HEK293 (cell line): ENCODE measurements at regions not wholly inside any gene's neighbourhood (a gene's known extent, or its start where the extent isn't known, plus 50 kb on each side); places are given as distances from the start of the nearest gene placed in this dataset.

ENCODE experiments used
- CTCF ChIA-PET: fragments of 350-600 bp; formaldehyde crosslinking; extraction: SDS; loops from one replicate; lab custom pipeline; 2021; ENCODE audit warnings: antibody characterized with exemption; lab: Yijun Ruan, JAX
- POLR2A ChIA-PET: fragments of 300-600 bp; formaldehyde crosslinking; extraction: SDS; loops from one replicate; lab custom pipeline; 2020; ENCODE audit warnings: antibody characterized with exemption, inconsistent platforms; lab: Yijun Ruan, JAX
- H3K27ac ChIP-seq: fragments of 200-500 bp; sonication (Bioruptor generic); 2 replicates; pipeline ENCODE4 v1.5.1; 2014; ENCODE audit warnings: low read depth, low read length, control low read depth, inconsistent platforms; ENCODE audit errors: extremely low read depth
- H3K36me3 ChIP-seq, 2 experiments: fragments of 200-500 bp in 1 of 2; sonication (Bioruptor generic) in 1 of 2; 1 replicate in 1 of 2; 2 replicates in 1 of 2; pipeline ENCODE4 v1.5.1; 2014 to 2017; ENCODE audit warnings: inconsistent platforms in 2 of 2, low read length in 2 of 2; ENCODE audit not compliant: control insufficient read depth in 2 of 2, insufficient read depth in 1 of 2
- H3K4me1 ChIP-seq: fragments of 200-500 bp; sonication (Bioruptor generic); 2 replicates; pipeline ENCODE4 v1.5.1; 2014; ENCODE audit warnings: mild to moderate bottlenecking, low read length, inconsistent platforms; ENCODE audit not compliant: control insufficient read depth, insufficient read depth
- H3K4me3 ChIP-seq: 2 replicates; pipeline ENCODE4 v1.5.1; 2011; ENCODE audit warnings: low read depth, mild to moderate bottlenecking, control low read depth, low read length, moderate library complexity
- H3K9me3 ChIP-seq: fragments of 200-500 bp; sonication (Bioruptor generic); 2 replicates; pipeline ENCODE4 v1.5.1; 2014; ENCODE audit warnings: low read depth, low read length, inconsistent platforms; ENCODE audit not compliant: control insufficient read depth, insufficient read depth
- GLI4 ChIP-seq: fragments of 450-650 bp; formaldehyde crosslinking; IDR thresholded peaks from 2 replicates; pipeline ENCODE4 v1.5.1; 2016; ENCODE audit warnings: missing biosample characterization, missing genetic modification characterization
- HOXD13 ChIP-seq: sonication (generic); formaldehyde crosslinking; IDR thresholded peaks from 2 replicates; pipeline ENCODE4 v1.8.0; 2022; ENCODE audit warnings: missing genetic modification reagents, borderline replicate concordance
- KLF10 ChIP-seq: fragments of 450-650 bp; IDR thresholded peaks from 2 replicates; pipeline ENCODE4 v1.5.1; 2018; ENCODE audit warnings: missing biosample characterization, mild to moderate bottlenecking, missing genetic modification characterization
- OVOL3 ChIP-seq: fragments of 450-650 bp; formaldehyde crosslinking; IDR thresholded peaks from 2 replicates; pipeline ENCODE4 v1.5.1; 2016; ENCODE audit warnings: missing biosample characterization, missing genetic modification characterization
- SCRT1 ChIP-seq: fragments of 450-650 bp; formaldehyde crosslinking; IDR thresholded peaks from 2 replicates; pipeline ENCODE4 v1.5.1; 2016; ENCODE audit warnings: missing biosample characterization, missing genetic modification characterization, borderline replicate concordance
- TRIM28 ChIP-seq: IDR thresholded peaks from 2 replicates; pipeline ENCODE4 v1.6.1; 2011; ENCODE audit warnings: low read length, control low read depth, borderline replicate concordance
- YY2 ChIP-seq: fragments of 450-650 bp; formaldehyde crosslinking; IDR thresholded peaks from 2 replicates; pipeline ENCODE4 v1.5.1; 2016; ENCODE audit warnings: missing biosample characterization, missing genetic modification characterization
- ZBTB20 ChIP-seq: fragments of 450-650 bp; formaldehyde crosslinking; IDR thresholded peaks from 2 replicates; pipeline ENCODE4 v1.5.1; 2016; ENCODE audit warnings: missing biosample characterization, missing genetic modification characterization
- ZNF112 ChIP-seq: fragments of 450-650 bp; formaldehyde crosslinking; IDR thresholded peaks from 2 replicates; pipeline ENCODE4 v1.5.0; 2017; ENCODE audit warnings: missing biosample characterization, missing genetic modification characterization
- ZNF121 ChIP-seq: fragments of 450-650 bp; formaldehyde crosslinking; IDR thresholded peaks from 2 replicates; pipeline ENCODE4 v1.5.1; 2016; ENCODE audit warnings: missing biosample characterization, missing genetic modification characterization
- ZNF138 ChIP-seq: fragments of 450-650 bp; formaldehyde crosslinking; IDR thresholded peaks from 2 replicates; pipeline ENCODE4 v1.5.1; 2016; ENCODE audit warnings: missing biosample characterization, missing genetic modification characterization, borderline replicate concordance
- ZNF140 ChIP-seq: fragments of 450-650 bp; formaldehyde crosslinking; IDR thresholded peaks from 2 replicates; pipeline ENCODE4 v1.5.1; 2016; ENCODE audit warnings: missing biosample characterization, missing genetic modification characterization
- ZNF341 ChIP-seq: fragments of 450-650 bp; formaldehyde crosslinking; IDR thresholded peaks from 2 replicates; pipeline ENCODE4; 2016; ENCODE audit warnings: low read depth, missing biosample characterization, missing genetic modification characterization
- ZNF391 ChIP-seq: fragments of 450-650 bp; formaldehyde crosslinking; IDR thresholded peaks from 2 replicates; pipeline ENCODE4 v1.5.1; 2016; ENCODE audit warnings: low read depth, missing biosample characterization, missing genetic modification characterization, borderline replicate concordance
- ZNF621 ChIP-seq: fragments of 450-650 bp; formaldehyde crosslinking; IDR thresholded peaks from 2 replicates; pipeline ENCODE4 v1.5.1; 2017; ENCODE audit warnings: missing biosample characterization, missing genetic modification characterization
- ZNF629 ChIP-seq: fragments of 450-650 bp; formaldehyde crosslinking; IDR thresholded peaks from 2 replicates; pipeline ENCODE4 v1.5.1; 2017; ENCODE audit warnings: missing biosample characterization, missing genetic modification characterization
- ZNF639 ChIP-seq: fragments of 450-650 bp; formaldehyde crosslinking; IDR thresholded peaks from 2 replicates; pipeline ENCODE4 v1.5.1; 2016; ENCODE audit warnings: missing biosample characterization, missing genetic modification characterization
- ZNF660 ChIP-seq: fragments of 450-650 bp; IDR thresholded peaks from 2 replicates; pipeline ENCODE4 v1.5.1; 2018; ENCODE audit warnings: missing biosample characterization, mild to moderate bottlenecking, missing genetic modification characterization
- ZNF76 ChIP-seq: fragments of 450-650 bp; formaldehyde crosslinking; IDR thresholded peaks from 2 replicates; pipeline ENCODE4; 2016; ENCODE audit warnings: low read depth, missing biosample characterization, missing genetic modification characterization, borderline replicate concordance
- TF ChIP-seq, protein P1 (sequence below): IDR thresholded peaks from 2 replicates; pipeline ENCODE4 v1.6.1; 2011; ENCODE audit warnings: mild to moderate bottlenecking, low read depth, low read length, borderline replicate concordance
- TF ChIP-seq, protein P2 (sequence below): fragments of 450-650 bp; formaldehyde crosslinking; conservative IDR thresholded peaks from 2 replicates; pipeline ENCODE4 v1.5.1; 2016; ENCODE audit warnings: low read depth, missing biosample characterization, missing genetic modification characterization
- TF ChIP-seq, protein P3 (sequence below): fragments of 450-650 bp; IDR thresholded peaks from 2 replicates; pipeline ENCODE4 v1.5.1; 2018; ENCODE audit warnings: missing biosample characterization, missing genetic modification characterization
- TF ChIP-seq, protein P4 (sequence below): fragments of 450-650 bp; formaldehyde crosslinking; IDR thresholded peaks from 2 replicates; pipeline ENCODE4 v1.5.1; 2017; ENCODE audit warnings: missing biosample characterization, missing genetic modification characterization

- TF ChIP-seq ZNF121: no peak
- TF ChIP-seq ZNF629: no peak
- TF ChIP-seq ZNF140 (tag by site-specific recombination): no peak
Measured at GRCh38 chr2:129133692-129134641, 815.3 kb upstream of the HS6ST1 start (continued).

DNA sequence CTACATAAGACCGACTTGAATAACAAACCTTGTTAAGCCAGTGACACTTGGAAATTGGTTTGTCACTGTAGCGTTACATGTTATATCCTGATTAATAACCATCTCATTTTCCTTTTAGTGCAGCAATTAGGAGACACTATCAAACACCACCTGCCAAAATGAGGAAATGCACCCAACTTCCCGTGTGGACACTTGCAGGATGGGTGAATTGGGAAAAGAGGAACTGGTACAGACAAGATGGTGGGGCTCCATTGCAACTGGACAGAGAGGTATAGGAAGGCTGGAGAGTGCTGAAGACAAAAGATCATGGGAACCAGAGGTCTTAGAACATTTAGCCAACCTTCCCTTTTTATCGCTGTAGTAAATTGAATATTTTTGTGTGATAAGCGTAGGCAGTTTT is 816.3 kb upstream of the HS6ST1 start:
- no peaks in the 10 kb centered on the region for H3K36me3 ChIP-seq
- no peak overlapping the region for H3K4me3 ChIP-seq
- no peaks in the 10 kb centered on the region for H3K9me3 ChIP-seq
- ChIA-PET CTCF (no interaction called here), POLR2A (no interaction called here)
- H3K27ac ChIP-seq: no peak overlapping the region
- TF ChIP-seq ZNF639 (tag by site-specific recombination): no peak
- TF ChIP-seq ZNF660 (tag by site-specific recombination): no peak
- no peak for TF ChIP-seq YY2 (tag by site-specific recombination)
- no peak for TF ChIP-seq SCRT1
- TF ChIP-seq KLF10 (tag by site-specific recombination): no peak
- TF ChIP-seq ZNF391 (tag by site-specific recombination): no peak
- TF ChIP-seq, protein P1, sequence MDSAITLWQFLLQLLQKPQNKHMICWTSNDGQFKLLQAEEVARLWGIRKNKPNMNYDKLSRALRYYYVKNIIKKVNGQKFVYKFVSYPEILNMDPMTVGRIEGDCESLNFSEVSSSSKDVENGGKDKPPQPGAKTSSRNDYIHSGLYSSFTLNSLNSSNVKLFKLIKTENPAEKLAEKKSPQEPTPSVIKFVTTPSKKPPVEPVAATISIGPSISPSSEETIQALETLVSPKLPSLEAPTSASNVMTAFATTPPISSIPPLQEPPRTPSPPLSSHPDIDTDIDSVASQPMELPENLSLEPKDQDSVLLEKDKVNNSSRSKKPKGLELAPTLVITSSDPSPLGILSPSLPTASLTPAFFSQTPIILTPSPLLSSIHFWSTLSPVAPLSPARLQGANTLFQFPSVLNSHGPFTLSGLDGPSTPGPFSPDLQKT: no peak
- no peak for TF ChIP-seq HOXD13 (CRISPR knock-in tag)
- TF ChIP-seq, protein P2, sequence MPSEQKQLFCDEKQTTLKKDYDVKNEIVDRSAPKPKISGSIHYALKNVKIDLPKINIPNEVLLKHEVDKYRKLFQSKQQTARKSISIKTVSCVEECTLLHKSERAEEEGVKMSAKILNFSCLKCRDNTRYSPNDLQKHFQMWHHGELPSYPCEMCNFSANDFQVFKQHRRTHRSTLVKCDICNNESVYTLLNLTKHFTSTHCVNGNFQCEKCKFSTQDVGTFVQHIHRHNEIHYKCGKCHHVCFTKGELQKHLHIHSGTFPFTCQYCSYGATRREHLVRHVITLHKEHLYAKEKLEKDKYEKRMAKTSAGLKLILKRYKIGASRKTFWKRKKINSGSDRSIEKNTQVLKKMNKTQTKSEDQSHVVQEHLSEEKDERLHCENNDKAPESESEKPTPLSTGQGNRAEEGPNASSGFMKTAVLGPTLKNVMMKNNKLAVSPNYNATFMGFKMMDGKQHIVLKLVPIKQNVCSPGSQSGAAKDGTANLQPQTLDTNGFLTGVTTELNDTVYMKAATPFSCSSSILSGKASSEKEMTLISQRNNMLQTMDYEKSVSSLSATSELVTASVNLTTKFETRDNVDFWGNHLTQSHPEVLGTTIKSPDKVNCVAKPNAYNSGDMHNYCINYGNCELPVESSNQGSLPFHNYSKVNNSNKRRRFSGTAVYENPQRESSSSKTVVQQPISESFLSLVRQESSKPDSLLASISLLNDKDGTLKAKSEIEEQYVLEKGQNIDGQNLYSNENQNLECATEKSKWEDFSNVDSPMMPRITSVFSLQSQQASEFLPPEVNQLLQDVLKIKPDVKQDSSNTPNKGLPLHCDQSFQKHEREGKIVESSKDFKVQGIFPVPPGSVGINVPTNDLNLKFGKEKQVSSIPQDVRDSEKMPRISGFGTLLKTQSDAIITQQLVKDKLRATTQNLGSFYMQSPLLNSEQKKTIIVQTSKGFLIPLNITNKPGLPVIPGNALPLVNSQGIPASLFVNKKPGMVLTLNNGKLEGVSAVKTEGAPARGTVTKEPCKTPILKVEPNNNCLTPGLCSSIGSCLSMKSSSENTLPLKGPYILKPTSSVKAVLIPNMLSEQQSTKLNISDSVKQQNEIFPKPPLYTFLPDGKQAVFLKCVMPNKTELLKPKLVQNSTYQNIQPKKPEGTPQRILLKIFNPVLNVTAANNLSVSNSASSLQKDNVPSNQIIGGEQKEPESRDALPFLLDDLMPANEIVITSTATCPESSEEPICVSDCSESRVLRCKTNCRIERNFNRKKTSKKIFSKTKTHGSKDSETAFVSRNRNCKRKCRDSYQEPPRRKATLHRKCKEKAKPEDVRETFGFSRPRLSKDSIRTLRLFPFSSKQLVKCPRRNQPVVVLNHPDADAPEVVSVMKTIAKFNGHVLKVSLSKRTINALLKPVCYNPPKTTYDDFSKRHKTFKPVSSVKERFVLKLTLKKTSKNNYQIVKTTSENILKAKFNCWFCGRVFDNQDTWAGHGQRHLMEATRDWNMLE (tag by site-specific recombination): no peak
- TF ChIP-seq ZNF341 (tag by site-specific recombination): no peak
- TF ChIP-seq TRIM28: no peak
- H3K4me1 ChIP-seq: no peaks in the 10 kb centered on the region

DNA sequence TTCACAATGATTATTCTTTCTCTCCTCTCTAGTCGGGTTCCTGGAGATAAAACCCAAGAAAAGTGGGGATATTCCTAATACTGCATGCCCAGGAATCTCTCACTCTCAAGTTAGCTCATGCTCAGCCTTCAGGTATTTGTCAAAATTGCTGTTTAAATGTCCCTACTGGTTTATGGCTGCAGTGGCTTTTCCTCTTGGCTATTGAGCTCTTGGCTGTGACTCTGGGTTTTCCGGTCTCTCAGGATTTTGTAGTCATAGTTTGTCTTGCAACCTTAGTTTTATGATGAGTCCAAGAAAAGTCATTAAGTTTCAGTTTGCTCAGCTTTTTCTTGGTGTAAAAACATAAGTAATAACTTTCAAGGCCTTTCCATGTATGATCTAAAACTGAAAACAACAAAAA is 820.7 kb upstream of the HS6ST1 start:
- Histone ChIP-seq H3K9me3 (no peaks in the 10 kb centered on the region), H3K36me3 (no peaks in the 10 kb centered on the region), H3K4me3 (no peak overlapping the region), H3K4me1 (no peaks in the 10 kb centered on the region), H3K27ac (no peak overlapping the region)
- ChIA-PET POLR2A (no interaction called here), CTCF (interaction anchor here (1.1 kb wide), 1 partner anchor 31 kb away, joined by 3 read pairs; no protein-coding TSS in a partner anchor)
- no peak for TF ChIP-seq ZNF76 (tag by site-specific recombination)
- TF ChIP-seq ZBTB20 (tag by site-specific recombination): no peak
- no peak for TF ChIP-seq ZNF138 (tag by site-specific recombination)
- no peak for TF ChIP-seq ZNF112 (tag by site-specific recombination)
- TF ChIP-seq OVOL3 (tag by site-specific recombination): no peak
- TF ChIP-seq, protein P3, sequence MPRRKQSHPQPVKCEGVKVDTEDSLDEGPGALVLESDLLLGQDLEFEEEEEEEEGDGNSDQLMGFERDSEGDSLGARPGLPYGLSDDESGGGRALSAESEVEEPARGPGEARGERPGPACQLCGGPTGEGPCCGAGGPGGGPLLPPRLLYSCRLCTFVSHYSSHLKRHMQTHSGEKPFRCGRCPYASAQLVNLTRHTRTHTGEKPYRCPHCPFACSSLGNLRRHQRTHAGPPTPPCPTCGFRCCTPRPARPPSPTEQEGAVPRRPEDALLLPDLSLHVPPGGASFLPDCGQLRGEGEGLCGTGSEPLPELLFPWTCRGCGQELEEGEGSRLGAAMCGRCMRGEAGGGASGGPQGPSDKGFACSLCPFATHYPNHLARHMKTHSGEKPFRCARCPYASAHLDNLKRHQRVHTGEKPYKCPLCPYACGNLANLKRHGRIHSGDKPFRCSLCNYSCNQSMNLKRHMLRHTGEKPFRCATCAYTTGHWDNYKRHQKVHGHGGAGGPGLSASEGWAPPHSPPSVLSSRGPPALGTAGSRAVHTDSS: no peak
- no peak for TF ChIP-seq ZNF621 (tag by site-specific recombination)
- no peak for TF ChIP-seq HOXD13 (CRISPR knock-in tag)
- TF ChIP-seq, protein P4, sequence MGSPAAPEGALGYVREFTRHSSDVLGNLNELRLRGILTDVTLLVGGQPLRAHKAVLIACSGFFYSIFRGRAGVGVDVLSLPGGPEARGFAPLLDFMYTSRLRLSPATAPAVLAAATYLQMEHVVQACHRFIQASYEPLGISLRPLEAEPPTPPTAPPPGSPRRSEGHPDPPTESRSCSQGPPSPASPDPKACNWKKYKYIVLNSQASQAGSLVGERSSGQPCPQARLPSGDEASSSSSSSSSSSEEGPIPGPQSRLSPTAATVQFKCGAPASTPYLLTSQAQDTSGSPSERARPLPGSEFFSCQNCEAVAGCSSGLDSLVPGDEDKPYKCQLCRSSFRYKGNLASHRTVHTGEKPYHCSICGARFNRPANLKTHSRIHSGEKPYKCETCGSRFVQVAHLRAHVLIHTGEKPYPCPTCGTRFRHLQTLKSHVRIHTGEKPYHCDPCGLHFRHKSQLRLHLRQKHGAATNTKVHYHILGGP (tag by site-specific recombination): no peak
- TF ChIP-seq GLI4: no peak
